ENCODE measurements at regions not wholly inside any gene's neighbourhood (a gene's known extent, or its start where the extent isn't known, plus 50 kb on each side); places are given as distances from the start of the nearest gene placed in this dataset.

GRCh38 chr5:174816858-174817257 lies 92.5 kb downstream of the MSX2 start:
- WGBS, 2 donors = 19 to 23% methylated on average over 2 of the region's 2 CpGs
- H3K27ac ChIP-seq = no peak overlapping the region
- no peak for TF ChIP-seq POLR2AphosphoS5 (IDR thresholded peaks at IDR 0.05)
- no peak for TF ChIP-seq EP300 (IDR thresholded peaks at IDR 0.05)
- TF ChIP-seq, protein P1, sequence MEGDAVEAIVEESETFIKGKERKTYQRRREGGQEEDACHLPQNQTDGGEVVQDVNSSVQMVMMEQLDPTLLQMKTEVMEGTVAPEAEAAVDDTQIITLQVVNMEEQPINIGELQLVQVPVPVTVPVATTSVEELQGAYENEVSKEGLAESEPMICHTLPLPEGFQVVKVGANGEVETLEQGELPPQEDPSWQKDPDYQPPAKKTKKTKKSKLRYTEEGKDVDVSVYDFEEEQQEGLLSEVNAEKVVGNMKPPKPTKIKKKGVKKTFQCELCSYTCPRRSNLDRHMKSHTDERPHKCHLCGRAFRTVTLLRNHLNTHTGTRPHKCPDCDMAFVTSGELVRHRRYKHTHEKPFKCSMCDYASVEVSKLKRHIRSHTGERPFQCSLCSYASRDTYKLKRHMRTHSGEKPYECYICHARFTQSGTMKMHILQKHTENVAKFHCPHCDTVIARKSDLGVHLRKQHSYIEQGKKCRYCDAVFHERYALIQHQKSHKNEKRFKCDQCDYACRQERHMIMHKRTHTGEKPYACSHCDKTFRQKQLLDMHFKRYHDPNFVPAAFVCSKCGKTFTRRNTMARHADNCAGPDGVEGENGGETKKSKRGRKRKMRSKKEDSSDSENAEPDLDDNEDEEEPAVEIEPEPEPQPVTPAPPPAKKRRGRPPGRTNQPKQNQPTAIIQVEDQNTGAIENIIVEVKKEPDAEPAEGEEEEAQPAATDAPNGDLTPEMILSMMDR (IDR thresholded peaks at IDR 0.05) = no peak
- no peak for TF ChIP-seq POLR2A (IDR thresholded peaks at IDR 0.05)
- no peaks in the 10 kb centered on the region for H3K27me3 ChIP-seq
- H3K36me3 ChIP-seq = no peaks in the 10 kb centered on the region
- no peaks in the 10 kb centered on the region for H3K4me1 ChIP-seq
- peaks cover 0 to 2% (median 0%) of the 10 kb centered on the region in 4 donors for H3K9me3 ChIP-seq
- DNase-seq = no peak
- intact Hi-C loops (cut with DNase I) = no loop called here
- no peak overlapping the region for H3K4me3 ChIP-seq

DNA sequence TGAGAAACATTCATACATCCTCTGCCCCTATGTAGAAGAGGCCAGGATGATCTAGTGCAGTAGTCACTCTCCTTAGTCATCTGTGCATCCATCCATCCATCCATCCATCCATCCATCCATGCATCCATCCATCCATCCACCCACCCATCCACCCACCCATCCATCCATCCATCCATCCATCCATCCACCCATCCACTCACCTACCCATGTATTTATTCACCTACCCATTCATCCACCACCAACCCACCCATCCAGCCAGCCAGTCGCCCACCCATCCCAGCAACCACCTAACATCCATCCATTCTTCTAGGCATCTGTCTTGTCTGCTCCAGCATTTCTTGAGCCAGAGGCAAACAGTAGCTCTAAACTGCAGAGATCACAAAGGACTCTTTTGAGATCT lies 87.1 kb downstream of the MSX2 start:
- H3K4me3 ChIP-seq = no peak overlapping the region
- TF ChIP-seq POLR2A (IDR thresholded peaks at IDR 0.05) = no peak
- TF ChIP-seq POLR2AphosphoS5 (IDR thresholded peaks at IDR 0.05) = no peak
- TF ChIP-seq, protein P1 (IDR thresholded peaks at IDR 0.05) = no peak
- TF ChIP-seq EP300 (IDR thresholded peaks at IDR 0.05) = no peak
- no peaks in the 10 kb centered on the region for H3K36me3 ChIP-seq
- no peak overlapping the region for H3K27ac ChIP-seq
- intact Hi-C loops (cut with DNase I) = no loop called here
- H3K4me1 ChIP-seq = no peaks in the 10 kb centered on the region
- DNase-seq = no peak
- H3K27me3 ChIP-seq = no peaks in the 10 kb centered on the region
- WGBS, 2 donors = 81 to 92% methylated on average over 1 of the region's 1 CpG
- no peaks in the 10 kb centered on the region for H3K9me3 ChIP-seq

GRCh38 chr5:174810796-174811195 lies 86.4 kb downstream of the MSX2 start:
- DNase-seq = no peak
- Histone ChIP-seq H3K9me3 (no peaks in the 10 kb centered on the region), H3K36me3 (no peaks in the 10 kb centered on the region), H3K27me3 (no peaks in the 10 kb centered on the region), H3K4me3 (no peak overlapping the region), H3K27ac (no peak overlapping the region), H3K4me1 (no peaks in the 10 kb centered on the region)
- intact Hi-C loops (cut with DNase I) = no loop called here
- 47 to 54% methylated on average over 2 of the region's 2 CpGs for WGBS, 2 donors
- TF ChIP-seq POLR2AphosphoS5 (IDR thresholded peaks at IDR 0.05) (no peak), POLR2A (IDR thresholded peaks at IDR 0.05) (no peak), EP300 (IDR thresholded peaks at IDR 0.05) (no peak)
- TF ChIP-seq, protein P1 (IDR thresholded peaks at IDR 0.05) = no peak

GRCh38 chr5:174807471-174807870 lies 83.1 kb downstream of the MSX2 start:
- Histone ChIP-seq H3K36me3 (no peaks in the 10 kb centered on the region), H3K27me3 (no peaks in the 10 kb centered on the region), H3K4me1 (no peaks in the 10 kb centered on the region), H3K9me3 (peaks cover 0 to 4% (median 0%) of the 10 kb centered on the region in 4 donors), H3K4me3 (no peak overlapping the region), H3K27ac (no peak overlapping the region)
- intact Hi-C loops (cut with DNase I) = no loop called here
- TF ChIP-seq POLR2A (IDR thresholded peaks at IDR 0.05) (no peak), POLR2AphosphoS5 (IDR thresholded peaks at IDR 0.05) (no peak), EP300 (IDR thresholded peaks at IDR 0.05) (no peak)
- TF ChIP-seq, protein P1 (IDR thresholded peaks at IDR 0.05) = no peak
- WGBS, 2 donors = 71 to 78% methylated on average over 4 of the region's 4 CpGs
- no peak for DNase-seq

DNA sequence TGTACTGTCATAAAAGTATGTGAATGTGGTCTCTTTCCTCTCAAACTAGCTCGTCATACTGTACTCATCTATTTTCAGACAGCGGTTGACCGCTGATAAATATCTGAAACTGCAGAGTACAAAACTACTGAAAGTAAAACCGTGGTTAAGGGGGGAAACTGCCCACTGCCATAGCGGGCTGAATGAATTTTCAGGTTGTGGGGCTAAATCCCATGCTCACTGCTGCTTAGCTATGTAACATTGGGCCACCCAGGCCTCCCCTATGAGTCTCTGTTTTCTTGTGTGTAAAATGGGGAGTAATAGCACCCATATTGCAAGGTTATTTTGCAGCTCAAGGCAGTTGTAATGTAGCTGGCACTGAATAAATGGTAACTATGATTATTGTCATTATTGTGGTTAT lies 82.3 kb downstream of the MSX2 start:
- H3K27ac ChIP-seq = no peak overlapping the region
- no peaks in the 10 kb centered on the region for H3K4me1 ChIP-seq
- peaks cover 0 to 4% (median 0%) of the 10 kb centered on the region in 4 donors for H3K9me3 ChIP-seq
- DNase-seq = no peak
- 68 to 81% methylated on average over 5 of the region's 5 CpGs for WGBS, 2 donors
- intact Hi-C loops (cut with DNase I) = no loop called here
- no peak overlapping the region for H3K4me3 ChIP-seq
- TF ChIP-seq, protein P1 (IDR thresholded peaks at IDR 0.05) = no peak
- no peak for TF ChIP-seq EP300 (IDR thresholded peaks at IDR 0.05)
- TF ChIP-seq POLR2A (IDR thresholded peaks at IDR 0.05) = no peak
- TF ChIP-seq POLR2AphosphoS5 (IDR thresholded peaks at IDR 0.05) = no peak
- H3K36me3 ChIP-seq = no peaks in the 10 kb centered on the region
- H3K27me3 ChIP-seq = no peaks in the 10 kb centered on the region

Measured in sigmoid colon (tissue), 6 donors.